GF-D8 (cell line): ENCODE measurements at regions not wholly inside any gene's neighbourhood (a gene's known extent, or its start where the extent isn't known, plus 50 kb on each side); places are given as distances from the start of the nearest gene placed in this dataset.

Source experiments
- DNase-seq: peaks from one replicate; lab custom pipeline; 2025; lab: John Stamatoyannopoulos, UW

DNA sequence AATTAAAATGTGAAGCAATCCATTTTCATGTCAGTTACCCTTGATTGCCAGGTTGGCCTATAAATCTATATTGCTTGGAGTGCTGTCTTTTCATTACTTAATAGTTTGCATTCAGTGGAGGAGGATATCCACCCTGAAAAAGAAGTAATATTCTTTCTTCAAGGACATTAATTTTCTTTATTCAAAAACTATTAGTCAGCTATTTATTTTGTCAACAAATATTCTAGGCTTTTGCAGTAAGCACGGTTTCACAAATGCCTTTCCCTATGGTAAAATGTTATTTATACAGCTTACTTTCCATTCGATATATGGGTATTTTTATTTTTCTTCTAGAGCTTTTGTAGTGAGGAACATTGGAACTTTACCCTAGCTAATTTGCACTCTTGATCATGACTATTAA is 1176.9 kb upstream of the NUDT12 start:
- no peak for DNase-seq

DNA sequence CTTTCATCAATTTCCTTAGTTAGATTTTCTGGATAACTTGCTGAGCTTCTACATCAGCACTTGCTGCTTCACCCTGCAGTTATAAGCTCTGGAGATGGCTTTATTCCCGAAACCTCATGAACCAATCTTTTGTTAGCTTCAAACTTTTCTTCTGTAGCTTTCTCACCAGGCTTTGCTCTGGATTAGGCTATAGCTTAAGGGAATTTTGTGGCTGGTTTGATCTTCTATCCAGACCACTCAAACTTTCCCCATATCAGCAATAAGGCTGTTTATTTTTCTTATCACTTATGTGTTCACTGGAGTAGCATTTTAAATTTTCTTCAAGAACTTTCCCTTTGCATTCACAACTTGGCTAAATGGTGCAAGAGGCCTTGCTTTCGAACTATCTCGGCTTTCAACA is 1173.5 kb upstream of the NUDT12 start:
- no peak for DNase-seq

GRCh38 chr5:104734046-104734445 is 1171.5 kb upstream of the NUDT12 start:
- no peak for DNase-seq

DNA sequence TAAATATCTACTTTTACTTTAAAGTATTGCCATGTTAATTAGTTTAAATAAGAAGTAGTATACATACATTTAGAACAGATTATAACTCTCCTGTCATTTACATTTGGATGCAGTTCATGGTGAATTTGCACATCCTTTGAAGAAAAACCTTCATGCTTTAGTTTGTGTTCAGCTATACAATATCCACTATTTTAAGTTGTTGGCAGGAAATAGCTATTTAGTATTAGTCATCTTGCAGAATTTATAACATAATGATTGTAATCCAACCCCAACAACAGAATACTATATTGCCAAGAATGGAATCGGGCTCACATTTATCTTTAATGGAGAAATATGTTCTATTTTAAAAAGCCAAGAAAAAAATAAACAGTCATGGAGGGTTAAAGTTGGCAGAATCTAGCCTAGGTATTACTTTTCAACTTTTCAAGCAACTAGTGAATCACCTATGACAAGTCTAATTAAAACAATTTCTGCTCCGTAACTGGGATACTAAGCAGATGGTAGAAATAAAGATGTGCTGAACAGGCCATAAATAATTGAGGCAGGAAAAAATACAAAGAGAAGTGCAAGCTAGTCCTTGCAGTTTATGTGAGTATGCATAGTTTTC is 1170.6 kb upstream of the NUDT12 start:
- no peak for DNase-seq

GRCh38 chr5:104731331-104731730 is 1168.7 kb upstream of the NUDT12 start:
- DNase-seq, result no peak

DNA sequence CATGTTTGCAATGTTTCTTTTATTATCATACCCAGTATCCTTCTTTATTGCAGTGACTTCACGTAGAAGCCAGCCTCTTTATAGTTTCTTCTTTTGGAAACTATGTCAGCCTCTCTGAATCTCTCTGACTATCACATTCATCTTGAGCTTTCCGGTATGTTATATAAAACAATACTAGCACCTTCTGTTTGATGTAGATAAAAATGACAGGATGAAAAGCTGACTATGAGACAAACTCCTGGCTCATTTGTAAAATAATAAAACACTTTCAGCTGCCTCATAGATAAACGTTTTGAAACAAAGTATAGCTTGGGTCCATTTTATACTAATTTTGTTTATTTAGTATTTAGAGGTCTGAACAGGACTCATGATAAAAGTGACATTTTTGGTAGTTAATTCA is 1145.4 kb upstream of the NUDT12 start:
- DNase-seq, result no peak

DNA sequence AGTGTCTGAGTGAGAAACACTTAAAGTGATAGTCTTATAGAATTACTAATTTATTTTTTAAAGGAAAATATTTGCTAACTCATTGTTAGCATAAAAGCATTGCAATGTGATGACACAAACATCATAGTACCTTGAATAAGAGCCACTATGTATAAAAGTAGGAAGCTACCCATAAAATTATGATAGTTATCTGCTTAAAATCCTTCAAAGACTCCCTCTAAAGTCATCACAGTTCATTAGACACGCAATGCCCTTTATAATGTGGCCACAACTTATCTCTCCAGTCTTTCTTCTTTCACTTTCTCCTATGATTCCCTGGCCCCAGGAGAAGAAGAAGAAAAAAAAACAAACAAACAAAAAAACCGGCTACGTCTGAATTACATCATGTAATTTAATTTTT is 1144.0 kb upstream of the NUDT12 start:
- DNase-seq, result no peak

DNA sequence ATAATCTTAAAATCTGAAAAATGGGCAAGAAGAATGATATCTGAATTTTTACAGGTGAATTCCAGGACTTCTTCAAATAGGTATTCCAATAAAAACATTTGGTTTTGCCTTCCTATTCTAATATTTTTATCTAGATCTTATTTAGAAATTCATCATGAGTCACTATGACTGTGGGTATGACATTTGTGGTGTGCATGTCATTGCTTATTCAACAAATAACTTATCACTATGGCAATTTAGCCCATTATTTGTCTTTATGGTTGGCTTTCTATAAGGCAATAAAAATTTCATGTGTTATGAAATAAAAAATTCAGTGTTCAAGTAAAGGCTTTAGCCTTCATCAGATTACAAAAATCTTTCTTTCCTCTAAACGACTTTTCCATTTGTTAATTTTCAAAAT is 1139.6 kb upstream of the NUDT12 start:
- DNase-seq, result no peak

- no peak for DNase-seq
These were observed 1136.8 kb upstream of the NUDT12 start for GRCh38 chr5:104699438-104699837.

GRCh38 chr5:104661256-104661655 is 1098.7 kb upstream of the NUDT12 start:
- DNase-seq, result no peak

DNA sequence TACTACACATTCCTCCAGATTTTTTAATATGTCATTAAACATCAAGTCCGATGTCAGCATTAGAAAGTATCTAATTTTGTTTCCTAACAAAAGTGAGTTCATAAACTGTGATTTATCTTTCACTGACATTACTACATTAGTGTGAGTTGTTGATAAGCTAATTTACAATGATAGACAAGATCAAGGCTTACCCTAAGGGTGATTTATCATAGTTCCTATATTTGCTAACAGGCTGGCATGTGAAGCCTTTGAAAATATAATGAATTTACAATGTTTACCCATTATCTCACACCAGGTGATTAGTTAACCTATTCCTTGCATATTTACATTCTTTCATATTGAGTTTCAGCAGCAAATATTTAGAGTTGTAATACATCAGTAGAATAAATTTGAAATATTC is 1096.9 kb upstream of the NUDT12 start:
- no peak for DNase-seq

DNA sequence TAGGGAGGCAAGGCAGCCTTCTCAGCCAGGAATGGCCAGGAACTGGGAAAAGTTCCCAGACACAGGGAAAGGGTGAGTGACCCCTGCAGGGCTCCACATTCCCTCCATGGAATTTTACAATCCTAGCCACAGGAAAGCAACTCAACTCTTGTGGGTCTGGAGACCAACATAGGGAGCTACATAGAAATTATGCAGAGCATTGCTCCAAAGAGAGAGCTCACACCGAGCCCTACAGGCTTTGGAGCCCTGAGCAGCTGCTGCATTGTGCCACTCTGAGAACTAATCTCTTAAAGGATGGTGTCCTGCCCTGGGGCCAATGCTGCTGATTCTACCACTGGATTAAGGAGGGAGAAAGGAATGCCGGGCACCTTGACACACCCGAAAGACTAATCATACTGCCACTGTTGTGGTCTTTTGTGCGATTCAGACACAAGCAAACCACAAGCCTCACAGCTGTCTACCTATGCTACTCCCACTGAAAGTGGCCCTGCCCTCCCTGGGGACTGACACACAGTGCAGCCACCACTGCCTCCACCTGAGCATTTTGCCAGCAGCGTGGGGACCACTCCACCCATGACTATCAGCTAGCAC is 1089.8 kb upstream of the NUDT12 start:
- DNase-seq, result no peak

DNA sequence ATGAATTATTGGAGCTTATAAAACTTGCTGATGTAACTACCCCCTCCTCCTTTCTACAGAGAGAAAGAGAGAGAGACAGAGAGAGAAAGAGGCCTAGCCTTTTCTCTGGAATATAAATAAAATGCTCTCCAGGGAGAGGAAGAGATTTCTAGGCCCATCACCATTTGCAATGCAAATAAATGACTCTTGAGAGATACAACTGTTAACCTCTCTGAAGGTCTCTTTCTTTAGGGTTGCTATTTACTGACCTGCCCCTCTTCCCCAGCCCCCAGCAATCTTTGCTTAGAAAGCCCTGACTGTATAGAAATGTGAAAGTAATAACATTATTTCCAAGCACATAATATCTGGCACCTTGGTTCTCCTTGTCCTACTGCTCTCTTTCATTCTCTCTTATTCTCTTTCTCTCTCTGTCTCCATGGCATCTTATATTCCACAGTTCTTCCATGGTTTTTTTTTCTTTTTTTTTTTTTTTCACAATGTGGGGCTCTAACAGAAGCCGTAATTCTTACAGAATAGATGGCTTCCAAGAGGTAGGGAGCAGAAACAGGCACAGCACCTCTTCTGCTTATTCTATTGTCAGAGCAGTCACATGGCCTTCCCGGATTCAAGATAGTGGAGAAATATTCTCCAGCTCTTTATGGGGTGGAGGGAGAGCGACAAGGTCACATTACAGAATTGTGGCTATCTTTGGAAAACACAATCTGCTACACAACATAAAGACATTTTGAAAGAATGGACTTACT is 1087.9 kb upstream of the NUDT12 start:
- DNase-seq, result no peak

DNA sequence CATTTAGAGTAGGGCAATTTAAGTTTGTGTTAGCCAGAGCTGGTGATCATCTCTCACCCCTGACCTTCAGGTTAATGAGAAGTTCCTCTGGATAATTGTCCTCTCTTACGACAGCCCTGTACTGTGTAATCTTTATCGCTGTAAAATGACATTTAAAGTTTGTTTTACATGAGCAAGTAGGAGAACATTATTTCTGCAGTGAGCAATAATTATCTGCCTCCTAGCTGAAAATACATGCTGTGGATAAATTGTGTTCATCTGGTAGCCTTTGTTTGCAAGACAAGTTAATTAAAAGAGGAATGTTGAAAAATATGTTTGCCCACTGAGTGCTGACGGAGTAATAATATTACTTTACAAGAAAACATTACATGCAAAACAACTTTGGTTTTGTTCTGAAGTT is 1083.8 kb upstream of the NUDT12 start:
- no peak for DNase-seq

DNA sequence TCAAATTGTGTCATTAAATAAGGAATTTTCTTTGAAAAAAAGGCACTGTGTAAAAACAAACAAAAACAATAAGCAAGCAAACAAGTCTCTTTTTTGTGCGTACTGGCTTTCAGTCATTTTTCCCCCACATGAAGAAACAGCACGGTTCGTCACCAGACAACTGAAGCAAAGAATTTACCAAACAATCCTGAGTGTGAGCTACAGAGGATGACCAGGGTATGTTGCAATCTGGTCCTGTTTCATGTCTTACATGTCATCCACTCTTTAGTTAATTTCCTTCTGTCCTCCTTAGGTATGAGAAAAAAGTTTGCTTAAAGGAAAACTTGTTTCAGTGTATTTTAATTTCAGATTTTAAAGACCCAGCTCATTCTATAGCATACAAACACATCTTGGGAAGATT is 1080.7 kb upstream of the NUDT12 start:
- no peak for DNase-seq

- DNase-seq, result no peak
These were observed 1072.6 kb upstream of the NUDT12 start for GRCh38 chr5:104635227-104635626.

GRCh38 chr5:104628911-104629310 is 1066.3 kb upstream of the NUDT12 start:
- no peak for DNase-seq

- no peak for DNase-seq
These were observed 1063.5 kb upstream of the NUDT12 start for GRCh38 chr5:104626122-104626521.

DNA sequence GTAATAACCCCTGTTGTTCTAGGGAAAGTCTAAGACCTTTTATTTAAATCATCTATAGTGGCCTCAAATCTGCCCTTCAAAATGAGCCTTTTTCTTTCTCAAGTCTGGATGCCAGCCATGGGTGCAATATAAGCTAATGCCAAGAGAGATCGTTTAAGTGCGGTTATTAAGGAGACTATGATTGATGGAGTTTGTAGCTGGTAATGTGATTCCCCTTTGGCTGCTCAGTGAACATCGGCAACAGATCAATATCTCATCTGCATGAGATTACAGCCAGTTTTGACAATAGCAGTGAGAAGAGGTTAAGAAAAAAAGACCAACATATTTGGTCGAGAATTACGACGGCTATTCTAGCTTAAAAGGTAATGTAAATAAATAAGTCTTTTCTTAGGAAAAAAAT is 1049.4 kb upstream of the NUDT12 start:
- DNase-seq, result no peak

DNA sequence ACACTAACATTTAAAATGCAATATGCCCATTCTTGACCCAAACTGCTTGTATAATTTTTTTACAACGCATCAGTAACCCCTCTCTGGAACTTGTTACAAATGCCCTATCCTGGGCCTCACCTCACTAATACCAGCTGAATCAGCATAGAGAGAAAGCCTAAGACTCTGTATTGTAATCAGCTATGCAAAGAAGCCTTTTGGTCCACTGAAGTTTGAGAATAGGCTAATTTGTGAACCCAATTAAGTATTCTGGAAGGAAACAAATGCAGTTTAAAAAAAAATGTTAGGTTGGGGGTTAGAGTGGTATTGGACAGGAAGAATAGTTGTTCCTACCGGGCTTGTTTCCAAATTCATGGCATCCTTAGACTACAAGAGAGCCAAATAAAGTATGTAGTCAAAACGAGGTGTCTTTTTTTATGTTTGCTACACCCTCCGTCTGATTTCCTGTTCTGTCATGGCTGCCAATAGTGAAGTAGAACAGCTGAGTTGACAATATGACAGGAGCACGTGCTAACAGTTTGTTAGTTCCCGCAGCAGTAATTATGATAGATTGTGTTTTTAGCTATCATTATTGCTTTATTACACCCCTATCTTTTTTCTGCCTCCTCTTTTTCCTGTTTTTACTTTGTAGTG is 1048.7 kb upstream of the NUDT12 start:
- DNase-seq, result no peak

- no peak for DNase-seq
These were observed 1043.8 kb upstream of the NUDT12 start for GRCh38 chr5:104606258-104606829.

GRCh38 chr5:104599726-104600125 is 1037.1 kb upstream of the NUDT12 start:
- no peak for DNase-seq

- DNase-seq, result no peak
These were observed 1035.7 kb upstream of the NUDT12 start for GRCh38 chr5:104598285-104598684.
